ENCODE measurements at regions not wholly inside any gene's neighbourhood (a gene's known extent, or its start where the extent isn't known, plus 50 kb on each side); places are given as distances from the start of the nearest gene placed in this dataset.

DNA sequence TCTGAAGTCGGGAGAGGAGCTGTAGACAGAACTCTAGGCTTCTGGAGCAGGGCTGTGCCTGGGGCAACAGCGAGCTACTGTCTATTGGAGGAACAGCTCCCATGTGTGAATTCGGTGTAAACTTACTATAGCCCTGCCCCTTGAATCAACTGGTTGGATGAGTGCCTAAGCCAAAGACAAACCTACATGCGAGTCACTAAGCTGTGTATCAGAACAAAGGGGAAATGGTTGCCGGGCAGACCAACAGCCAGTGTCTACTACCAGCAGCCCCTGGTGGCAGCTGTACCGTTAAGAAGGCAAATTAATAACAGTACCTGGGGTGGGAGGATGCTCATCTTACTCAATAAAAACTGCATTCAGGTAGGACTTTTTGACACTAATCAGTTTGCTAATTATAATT is 343.6 kb downstream of the ACTR3B start:
- TF ChIP-seq, protein P1, sequence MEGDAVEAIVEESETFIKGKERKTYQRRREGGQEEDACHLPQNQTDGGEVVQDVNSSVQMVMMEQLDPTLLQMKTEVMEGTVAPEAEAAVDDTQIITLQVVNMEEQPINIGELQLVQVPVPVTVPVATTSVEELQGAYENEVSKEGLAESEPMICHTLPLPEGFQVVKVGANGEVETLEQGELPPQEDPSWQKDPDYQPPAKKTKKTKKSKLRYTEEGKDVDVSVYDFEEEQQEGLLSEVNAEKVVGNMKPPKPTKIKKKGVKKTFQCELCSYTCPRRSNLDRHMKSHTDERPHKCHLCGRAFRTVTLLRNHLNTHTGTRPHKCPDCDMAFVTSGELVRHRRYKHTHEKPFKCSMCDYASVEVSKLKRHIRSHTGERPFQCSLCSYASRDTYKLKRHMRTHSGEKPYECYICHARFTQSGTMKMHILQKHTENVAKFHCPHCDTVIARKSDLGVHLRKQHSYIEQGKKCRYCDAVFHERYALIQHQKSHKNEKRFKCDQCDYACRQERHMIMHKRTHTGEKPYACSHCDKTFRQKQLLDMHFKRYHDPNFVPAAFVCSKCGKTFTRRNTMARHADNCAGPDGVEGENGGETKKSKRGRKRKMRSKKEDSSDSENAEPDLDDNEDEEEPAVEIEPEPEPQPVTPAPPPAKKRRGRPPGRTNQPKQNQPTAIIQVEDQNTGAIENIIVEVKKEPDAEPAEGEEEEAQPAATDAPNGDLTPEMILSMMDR (conservative IDR thresholded peaks at IDR 0.05; ENCODE audit: low read depth, low read length): no peak
- TF ChIP-seq EZH2 (IDR thresholded peaks at IDR 0.05; ENCODE audit: borderline replicate concordance, low read depth, low read length, poor library complexity, severe bottlenecking): no peak

All from A673 (cell line).